HG03108 (cell line): ENCODE measurements at regions not wholly inside any gene's neighbourhood (a gene's known extent, or its start where the extent isn't known, plus 50 kb on each side); places are given as distances from the start of the nearest gene placed in this dataset.

Experiments
- ATAC-seq: cut with Tn5 transposase; IDR thresholded peaks from one replicate; pipeline ENCODE4 v1.9.1; 2021; ENCODE audit warnings: moderate library complexity; ENCODE audit not compliant: unreplicated experiment

DNA sequence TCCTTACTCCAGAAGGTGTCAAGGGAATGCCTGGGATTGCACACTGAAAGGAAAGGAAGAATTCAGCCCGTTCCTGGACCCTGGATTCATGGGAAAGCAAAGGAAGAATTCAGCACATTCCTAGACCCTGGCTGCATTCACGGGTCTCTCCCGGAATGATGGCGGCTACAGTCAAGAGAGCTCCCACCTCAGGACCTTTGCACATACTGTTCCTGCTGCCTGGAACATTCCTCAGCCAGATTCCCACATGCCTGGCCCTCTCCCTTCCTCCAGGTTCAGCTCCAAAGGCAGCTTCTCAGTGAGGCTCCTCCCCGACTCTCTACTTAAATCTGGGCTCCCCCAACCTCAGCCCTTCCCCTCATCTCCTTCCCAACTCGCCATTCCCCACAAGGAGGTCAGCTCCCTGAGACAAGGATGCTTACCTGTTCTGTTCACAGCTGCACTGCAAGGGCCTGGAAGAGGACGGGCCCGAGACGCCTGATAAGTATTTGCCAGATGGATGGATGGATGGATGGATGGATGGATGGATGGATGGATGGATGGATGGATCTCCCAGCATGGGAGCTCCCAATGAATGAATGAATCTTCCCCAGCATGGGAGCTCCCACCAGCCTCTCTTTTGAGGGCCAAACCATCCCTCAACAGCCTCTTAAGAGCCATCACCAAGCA lies 77.4 kb downstream of the NCOR2 start:
- ATAC-seq = no peak

DNA sequence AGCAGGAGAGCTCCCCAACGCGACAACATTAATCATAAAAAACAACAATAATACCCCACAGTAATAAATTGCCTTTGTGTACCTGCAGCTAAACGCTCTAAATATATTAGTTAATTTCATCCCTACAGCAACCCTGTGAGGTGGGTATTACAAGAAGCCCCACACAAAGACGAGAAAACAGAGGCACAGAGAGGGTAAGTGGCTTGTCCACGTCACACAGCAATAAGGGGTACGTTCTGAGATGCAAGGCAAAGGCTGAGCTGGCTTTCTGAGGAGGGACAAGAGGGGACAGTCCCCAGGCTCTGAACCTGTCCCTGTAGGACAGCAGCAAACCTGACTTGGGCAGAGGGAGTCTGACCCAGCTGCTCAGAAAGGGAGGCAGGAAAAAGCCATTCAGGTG lies 78.2 kb downstream of the NCOR2 start:
- no peak for ATAC-seq

- no peak for ATAC-seq
Measured at GRCh38 chr12:124488520-124488919, 78.9 kb downstream of the NCOR2 start.

DNA sequence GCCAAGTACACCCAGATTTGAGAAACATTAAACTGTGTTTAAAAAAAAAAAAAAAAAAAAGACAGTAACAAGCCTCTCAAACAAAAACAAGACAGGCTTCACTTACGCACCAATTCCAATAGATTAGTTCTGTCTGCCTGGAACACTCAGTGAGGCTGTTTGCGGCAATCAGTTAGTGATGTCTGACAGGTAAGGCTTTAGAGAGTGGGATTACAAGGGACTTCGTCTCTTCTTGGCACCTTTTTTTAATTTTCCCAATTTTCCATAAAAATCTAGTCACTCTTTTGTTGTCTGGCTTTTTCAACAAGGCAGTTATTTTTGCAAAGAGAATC lies 79.6 kb downstream of the NCOR2 start:
- ATAC-seq = no peak

GRCh38 chr12:124487066-124487833 lies 80.2 kb downstream of the NCOR2 start:
- ATAC-seq = no peak

DNA sequence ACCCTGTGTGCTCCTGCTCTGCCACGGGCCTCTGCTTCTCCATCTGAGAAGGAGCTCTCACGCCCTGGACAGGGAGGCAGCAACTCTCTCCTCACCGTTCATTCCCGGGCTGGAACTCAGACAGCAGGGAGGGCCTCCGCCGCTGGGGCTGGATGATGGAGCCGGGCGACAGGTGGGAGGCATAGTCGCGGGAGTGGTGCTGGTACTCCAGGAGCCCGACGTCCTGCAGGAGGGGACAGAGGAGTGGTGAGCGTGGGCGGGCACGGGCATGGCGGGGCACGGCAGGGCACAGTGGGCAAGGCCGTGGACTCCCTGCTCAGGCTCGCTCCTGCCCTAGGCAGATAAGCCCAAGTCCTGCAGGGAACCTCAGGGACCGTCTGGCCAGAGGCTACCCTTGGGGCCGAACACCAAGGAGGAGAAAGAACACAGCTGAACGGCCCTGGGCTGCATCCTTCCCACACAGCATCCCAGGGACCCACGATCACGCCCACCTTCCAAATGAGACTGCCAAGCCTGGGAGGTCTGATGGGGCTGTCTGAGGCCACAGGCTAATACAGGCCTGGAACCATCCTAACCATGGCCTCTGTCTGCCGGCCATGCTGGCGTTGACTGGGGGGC lies 81.0 kb downstream of the NCOR2 start:
- ATAC-seq = no peak

GRCh38 chr12:124485371-124485770 lies 82.0 kb downstream of the NCOR2 start:
- ATAC-seq = no peak

DNA sequence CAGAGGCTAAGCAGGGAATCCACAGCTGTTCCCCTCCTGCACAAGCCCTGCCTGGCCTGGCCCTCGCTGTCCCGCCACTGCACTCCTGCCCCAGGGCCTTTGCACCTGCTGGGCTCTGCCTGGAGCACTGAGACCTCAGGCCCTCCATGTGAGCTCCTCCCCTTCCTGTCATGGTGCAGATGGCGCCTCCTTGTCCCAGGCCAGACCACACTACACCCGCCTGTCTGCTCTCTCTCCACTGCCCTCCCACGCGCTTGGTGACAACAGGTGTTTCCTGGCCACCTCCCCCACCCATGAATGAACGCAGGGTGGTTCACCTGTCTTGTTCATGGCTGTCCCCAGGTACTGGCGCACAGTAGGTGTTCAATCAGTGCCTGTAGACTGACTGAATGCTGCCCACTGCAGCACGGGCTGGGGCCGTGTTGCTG lies 82.9 kb downstream of the NCOR2 start:
- ATAC-seq = no peak

DNA sequence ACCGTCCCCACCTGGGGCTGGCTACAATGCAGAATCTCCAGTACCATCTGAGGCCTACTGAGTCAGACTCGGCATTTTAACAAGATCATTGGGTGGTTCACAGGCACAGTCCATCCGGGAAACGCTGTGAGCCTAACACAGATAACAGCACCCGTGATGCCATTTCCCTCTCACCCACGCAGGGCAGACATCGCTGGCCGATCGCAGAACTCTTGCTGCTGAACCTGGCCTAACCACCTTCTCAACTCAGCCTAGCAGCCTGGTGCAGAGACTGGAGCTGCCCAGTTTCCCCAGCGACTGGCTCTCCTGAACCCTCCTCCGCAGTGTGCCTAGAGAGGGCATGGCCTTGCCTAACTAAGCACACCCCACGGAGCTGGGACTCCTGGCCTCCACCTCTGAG lies 83.3 kb downstream of the NCOR2 start:
- ATAC-seq = no peak

DNA sequence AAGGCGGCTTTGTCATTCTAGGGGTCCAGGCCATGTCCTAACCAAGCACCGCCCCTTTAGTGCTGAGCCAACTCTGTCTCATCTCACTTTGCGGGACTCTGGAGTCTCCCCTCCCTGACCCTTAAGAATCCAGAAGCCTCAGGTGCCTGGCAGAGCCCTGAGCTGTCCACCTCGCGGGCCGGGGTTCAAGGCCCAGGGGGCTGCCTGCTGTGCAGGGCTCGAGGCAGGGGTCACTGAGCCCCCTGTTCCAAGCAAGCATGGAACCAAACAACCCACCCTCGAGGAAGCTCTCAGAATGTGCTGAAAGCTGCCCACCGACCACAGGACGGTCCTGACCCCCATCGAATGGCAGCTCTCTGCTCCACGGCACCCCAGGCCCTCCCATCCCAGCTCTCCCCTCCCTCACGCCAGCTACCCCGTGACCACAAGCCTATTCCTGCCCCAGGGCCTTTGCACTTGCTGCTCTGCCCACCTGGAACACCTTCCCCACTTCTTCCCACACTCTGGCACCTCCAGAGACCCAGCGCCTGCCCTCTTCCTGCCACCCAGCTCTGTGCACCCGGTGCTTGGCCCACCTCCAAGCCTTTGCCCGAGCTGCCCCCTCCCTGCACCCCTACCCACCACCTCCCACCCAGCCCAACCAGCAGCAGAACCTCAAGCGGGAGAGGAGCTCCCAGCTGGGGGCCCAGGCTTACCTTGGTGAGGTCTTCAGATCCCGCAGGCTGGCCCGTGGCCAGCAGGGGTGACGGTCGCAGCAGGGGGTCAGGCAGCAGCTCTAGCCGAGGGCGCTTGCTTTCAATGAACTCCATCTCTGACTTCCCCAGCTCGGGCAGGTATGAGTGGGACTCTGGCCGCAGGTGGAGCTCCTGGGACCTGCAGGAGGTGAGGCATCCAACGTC lies 84.3 kb downstream of the NCOR2 start:
- ATAC-seq = no peak

DNA sequence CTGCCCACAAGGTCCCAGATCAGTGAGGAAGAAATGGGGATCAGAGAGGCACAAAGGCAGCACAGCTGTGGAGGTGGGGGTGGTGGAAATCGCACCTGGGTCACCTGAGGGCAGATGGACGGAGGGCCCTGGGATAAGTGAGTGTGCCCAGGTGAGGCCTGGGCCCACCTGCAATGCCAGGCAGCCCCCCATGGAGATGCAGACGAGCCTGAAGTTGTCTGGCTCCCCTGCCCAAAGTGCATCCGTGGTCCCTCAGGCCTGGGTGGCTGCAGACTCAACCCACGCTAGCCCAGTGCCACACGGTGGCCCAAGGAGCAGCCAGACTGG lies 84.9 kb downstream of the NCOR2 start:
- no peak for ATAC-seq

GRCh38 chr12:124481772-124482566 lies 85.4 kb downstream of the NCOR2 start:
- peak; percentile 49 for ATAC-seq

DNA sequence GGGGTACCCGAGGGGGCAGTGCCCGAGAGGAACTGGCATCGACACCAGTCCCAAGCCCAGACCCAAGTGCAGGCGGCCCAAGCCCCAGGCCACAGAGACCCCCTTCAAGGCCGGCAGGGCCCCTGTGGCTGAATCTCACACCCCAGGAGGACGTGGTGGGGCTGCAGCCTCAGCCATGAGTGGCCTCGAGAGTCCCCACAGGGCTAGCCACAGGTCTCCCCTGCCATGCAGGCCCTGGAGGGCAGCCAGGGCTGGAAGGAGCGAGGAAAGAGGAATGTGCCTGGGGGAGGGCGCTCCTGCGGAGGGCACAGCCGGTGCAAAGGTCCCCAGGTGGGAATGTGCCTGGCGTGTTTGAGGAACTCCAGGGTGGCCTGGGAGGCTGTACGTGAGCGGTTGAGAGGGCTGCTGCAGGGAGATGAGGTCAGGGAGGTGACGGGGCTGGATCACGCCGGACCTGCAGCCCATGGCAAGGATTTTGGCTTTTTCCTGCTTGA lies 86.1 kb downstream of the NCOR2 start:
- ATAC-seq = no peak

- peak; percentile 56 for ATAC-seq
Measured at GRCh38 chr12:124480469-124481256, 86.7 kb downstream of the NCOR2 start.

DNA sequence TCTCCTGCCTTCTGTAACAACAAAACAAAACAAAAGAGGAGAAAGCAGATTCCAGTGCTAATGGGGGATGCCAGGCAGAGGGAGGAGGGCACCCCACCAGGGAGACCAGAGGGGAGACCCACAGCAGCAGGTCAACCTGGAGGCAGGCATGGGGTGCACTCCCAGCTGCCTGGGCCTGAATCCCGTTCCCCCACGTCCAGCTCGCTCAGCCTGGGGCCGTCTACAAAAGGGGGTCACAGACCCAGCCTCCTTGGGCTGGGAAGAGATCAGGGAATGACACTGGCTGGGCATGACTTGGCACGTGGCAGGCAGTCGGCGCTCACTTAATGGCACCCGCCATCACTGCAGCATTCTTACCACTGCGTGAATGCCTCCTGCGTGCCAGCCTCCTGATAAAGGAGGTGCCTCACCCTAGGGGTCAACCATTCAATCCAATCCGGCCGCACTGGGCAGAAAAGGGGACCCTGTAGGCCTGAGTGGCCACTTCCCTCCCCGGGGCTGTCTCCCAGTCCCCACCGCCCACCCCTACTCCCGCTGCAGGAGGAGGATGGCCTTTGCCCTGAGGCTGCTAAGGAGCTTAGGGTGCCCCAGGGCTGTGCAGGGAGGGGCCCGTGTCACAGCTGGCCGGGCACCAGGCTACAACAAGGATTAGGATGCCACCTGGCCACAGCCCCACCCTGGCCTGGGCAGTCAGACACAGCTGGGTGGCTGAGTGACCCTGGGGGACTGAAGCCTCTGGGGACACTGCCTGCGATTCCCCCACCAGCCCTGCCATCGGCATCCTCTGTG lies 87.5 kb downstream of the NCOR2 start:
- ATAC-seq = no peak

GRCh38 chr12:124478985-124479645 lies 88.3 kb downstream of the NCOR2 start:
- ATAC-seq = no peak

DNA sequence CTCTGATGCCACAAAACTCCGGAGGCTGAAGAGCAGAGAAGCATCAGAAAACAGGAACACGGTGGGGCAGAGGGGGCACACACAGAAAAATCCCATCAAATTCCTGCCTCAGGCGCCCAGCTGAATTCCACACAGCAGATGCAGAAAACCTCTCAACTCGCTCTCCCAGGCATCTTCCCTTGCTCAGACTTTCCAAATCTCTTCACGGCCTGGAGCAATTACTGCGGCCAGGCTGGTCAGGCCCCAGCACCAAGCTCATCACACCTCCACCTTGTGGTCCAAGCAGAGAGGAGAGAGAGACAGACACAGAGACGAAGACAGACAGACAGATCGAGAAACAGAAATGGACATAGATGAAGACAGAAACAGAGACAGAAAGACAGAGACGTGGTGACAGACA lies 89.0 kb downstream of the NCOR2 start:
- ATAC-seq = no peak
